Mucosa of descending colon (tissue), 3 donors: ENCODE measurements at regions not wholly inside any gene's neighbourhood (a gene's known extent, or its start where the extent isn't known, plus 50 kb on each side); places are given as distances from the start of the nearest gene placed in this dataset.
"Not testable (repeated sequence)": the region's sequence is repeated elsewhere in the genome, so short reads cannot be mapped to it uniquely, and the experiment has no call there.

Experiments used
- ATAC-seq: fragments of 200-7000 bp; cut with Tn5 transposase; one replicate; pipeline ENCODE4 v1.9.1; 2020; ENCODE audit warnings: mild to moderate bottlenecking, moderate library complexity
- DNase-seq, 3 donors: peaks; one replicate each; pipeline ENCODE4 v3.0.0-alpha.2; 2020
- H3K36me3 ChIP-seq: fragments of 200-600 bp; one replicate; pipeline ENCODE4 v1.8.0; 2021; ENCODE audit warnings: low read depth, mild to moderate bottlenecking
- H3K4me1 ChIP-seq: fragments of 200-600 bp; one replicate; pipeline ENCODE4 v1.8.0; 2021; ENCODE audit warnings: low read depth, mild to moderate bottlenecking
- H3K4me3 ChIP-seq: fragments of 200-600 bp; one replicate; pipeline ENCODE4 v1.8.0; 2021; ENCODE audit warnings: mild to moderate bottlenecking
- H3K9me3 ChIP-seq: fragments of 200-600 bp; one replicate; pipeline ENCODE4 v1.8.0; 2021; ENCODE audit warnings: mild to moderate bottlenecking
- intact Hi-C, 2 donors: fragments of 100-400 bp; cut with DNase I in 1 of 2; cut with micrococcal nuclease in 1 of 2; formaldehyde crosslinking; loops; one replicate each; pipeline versions ENCODE4 v1.11.0 to v1.11.1; 2022; cut with DNase I, micrococcal nuclease
- TF ChIP-seq, protein P1 (sequence below): fragments of 200-600 bp; IDR thresholded peaks from one replicate; pipeline ENCODE4 v1.8.0; 2022; ENCODE audit warnings: antibody characterized with exemption, mild to moderate bottlenecking
- donor health status: DM: no; HTN: no; CAD: no; lungs with moderate emphysema.
- donor health status: DM: no; HTN: no; CAD: no.
- donor health status: DM: no; HTN: yes; CAD: no.

DNA sequence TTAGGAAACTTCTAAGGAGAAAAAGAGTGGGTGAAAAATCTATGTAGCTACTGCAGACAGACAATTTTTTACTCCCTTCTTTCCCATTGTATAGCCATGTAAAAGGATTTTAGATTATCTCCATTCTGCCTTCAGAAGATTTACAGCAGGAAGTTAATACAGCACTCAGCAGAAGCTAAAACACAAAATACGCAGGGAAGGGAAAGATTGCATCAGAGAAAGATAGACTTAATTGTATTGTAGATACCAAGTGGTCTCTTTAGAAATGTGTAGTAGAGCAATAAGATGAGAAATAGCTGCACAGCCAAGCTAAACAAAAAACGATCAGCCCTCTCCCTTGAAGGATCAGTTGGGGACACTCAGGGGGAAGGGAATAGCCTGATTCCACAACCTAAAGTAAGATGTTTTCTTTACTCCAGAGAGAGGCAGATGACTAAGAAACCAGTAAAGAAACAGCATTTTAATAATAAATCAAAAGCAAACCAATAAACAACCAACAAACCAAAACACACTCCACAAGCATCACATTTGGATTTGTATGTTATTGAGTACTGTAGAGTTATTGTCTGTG is 236.7 kb upstream of the SLITRK1 start:
- Histone ChIP-seq H3K9me3 (peaks cover 29% of the 10 kb centered on the region), H3K4me3 (no peak overlapping the region), H3K36me3 (no peaks in the 10 kb centered on the region), H3K4me1 (no peaks in the 10 kb centered on the region)
- DNase-seq (no peak), ATAC-seq (no peak)
- intact Hi-C loops, result no loop called here
- TF ChIP-seq, protein P1, sequence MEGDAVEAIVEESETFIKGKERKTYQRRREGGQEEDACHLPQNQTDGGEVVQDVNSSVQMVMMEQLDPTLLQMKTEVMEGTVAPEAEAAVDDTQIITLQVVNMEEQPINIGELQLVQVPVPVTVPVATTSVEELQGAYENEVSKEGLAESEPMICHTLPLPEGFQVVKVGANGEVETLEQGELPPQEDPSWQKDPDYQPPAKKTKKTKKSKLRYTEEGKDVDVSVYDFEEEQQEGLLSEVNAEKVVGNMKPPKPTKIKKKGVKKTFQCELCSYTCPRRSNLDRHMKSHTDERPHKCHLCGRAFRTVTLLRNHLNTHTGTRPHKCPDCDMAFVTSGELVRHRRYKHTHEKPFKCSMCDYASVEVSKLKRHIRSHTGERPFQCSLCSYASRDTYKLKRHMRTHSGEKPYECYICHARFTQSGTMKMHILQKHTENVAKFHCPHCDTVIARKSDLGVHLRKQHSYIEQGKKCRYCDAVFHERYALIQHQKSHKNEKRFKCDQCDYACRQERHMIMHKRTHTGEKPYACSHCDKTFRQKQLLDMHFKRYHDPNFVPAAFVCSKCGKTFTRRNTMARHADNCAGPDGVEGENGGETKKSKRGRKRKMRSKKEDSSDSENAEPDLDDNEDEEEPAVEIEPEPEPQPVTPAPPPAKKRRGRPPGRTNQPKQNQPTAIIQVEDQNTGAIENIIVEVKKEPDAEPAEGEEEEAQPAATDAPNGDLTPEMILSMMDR, result no peak

DNA sequence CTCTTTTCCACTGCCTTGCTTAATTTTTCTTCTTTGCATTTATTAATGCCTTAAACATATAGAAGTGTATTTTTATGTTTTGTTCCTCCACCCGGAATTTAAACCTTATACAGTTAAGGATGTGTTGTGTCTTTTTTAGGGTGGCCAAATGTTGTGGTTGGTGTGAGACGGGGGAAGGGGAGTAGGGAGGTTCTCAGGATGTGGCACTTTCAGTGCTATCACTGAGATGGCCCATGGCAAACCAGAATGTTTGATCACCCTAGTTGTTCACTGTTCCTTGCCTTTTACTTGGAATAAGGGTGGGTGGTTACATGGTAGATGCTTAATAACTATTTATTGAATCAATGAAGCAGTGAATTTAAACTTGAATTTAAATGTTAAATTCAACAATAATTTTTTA is 216.0 kb upstream of the SLITRK1 start:
- Histone ChIP-seq H3K36me3 (no peaks in the 10 kb centered on the region), H3K9me3 (peaks cover 17% of the 10 kb centered on the region), H3K4me3 (no peak overlapping the region), H3K4me1 (no peaks in the 10 kb centered on the region)
- ATAC-seq (no peak), DNase-seq (no peak)
- intact Hi-C loops, result no loop called here
- TF ChIP-seq, protein P1, result no peak

DNA sequence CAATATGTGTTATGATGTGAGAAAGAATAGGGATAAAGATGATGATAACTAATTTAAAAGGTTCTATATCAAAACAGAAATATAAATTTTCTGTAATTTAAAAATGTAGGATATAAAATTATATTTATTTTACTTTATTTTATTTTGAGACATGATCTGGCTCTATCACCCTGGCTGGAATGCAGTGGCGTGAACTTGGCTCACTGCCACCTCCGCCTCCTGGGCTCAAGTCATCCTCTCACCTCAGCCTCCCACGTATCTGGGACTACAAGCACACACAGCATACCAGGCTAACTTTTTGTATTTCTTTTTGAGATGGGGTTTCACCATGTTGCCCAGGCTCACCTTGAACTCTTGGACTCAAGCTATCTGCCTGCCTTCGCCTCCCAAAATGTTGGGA is 214.9 kb upstream of the SLITRK1 start:
- Histone ChIP-seq H3K4me1 (no peaks in the 10 kb centered on the region), H3K36me3 (no peaks in the 10 kb centered on the region), H3K9me3 (peaks cover 14% of the 10 kb centered on the region), H3K4me3 (no peak overlapping the region)
- TF ChIP-seq, protein P1, result no peak
- DNase-seq (no peak), ATAC-seq (no peak)
- intact Hi-C loops, result no loop called here

DNA sequence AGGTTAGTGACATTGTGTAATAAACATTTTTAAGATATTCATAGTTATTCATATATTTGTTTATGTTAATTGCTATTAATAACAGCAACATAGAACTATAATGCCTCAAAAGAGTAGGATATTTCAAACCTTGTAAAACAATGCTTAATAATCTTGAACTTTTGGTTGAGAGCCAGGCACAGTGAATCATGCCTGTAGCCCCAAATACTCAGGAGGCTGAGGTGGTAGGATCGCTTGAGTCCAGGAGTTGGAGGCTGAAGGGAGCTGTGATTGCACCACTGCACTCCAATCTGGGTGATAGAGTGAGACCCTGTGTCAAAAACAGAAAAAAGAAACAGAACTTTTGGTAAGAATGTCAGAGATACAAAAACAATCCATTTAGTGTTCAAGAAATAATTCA is 213.9 kb upstream of the SLITRK1 start:
- intact Hi-C loops, result no loop called here
- DNase-seq (no peak), ATAC-seq (no peak)
- Histone ChIP-seq H3K9me3 (peaks cover 12% of the 10 kb centered on the region), H3K36me3 (no peaks in the 10 kb centered on the region), H3K4me1 (no peaks in the 10 kb centered on the region), H3K4me3 (no peak overlapping the region)
- TF ChIP-seq, protein P1, result no peak

DNA sequence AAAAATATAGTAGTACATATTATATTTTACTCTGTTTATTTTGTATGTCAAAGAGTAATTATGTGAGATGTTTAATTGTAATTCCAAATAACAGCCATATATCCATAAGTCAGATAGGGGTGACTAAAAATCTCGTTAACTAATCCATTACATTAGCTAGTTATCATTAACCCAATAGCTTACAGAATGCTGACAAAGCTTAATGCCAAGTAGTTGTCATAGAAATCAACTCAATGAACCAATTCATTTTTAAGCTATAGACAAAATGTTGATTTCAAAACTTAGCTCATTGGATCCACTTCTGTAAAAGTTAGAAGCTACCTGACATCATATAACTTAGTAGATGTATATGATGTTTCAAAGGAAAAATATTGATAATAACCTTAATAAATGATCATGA is 206.7 kb upstream of the SLITRK1 start:
- ATAC-seq (no peak), DNase-seq (no peak)
- H3K36me3 ChIP-seq, result no peaks in the 10 kb centered on the region
- H3K4me1 ChIP-seq, result no peaks in the 10 kb centered on the region
- H3K4me3 ChIP-seq, result no peak overlapping the region
- TF ChIP-seq, protein P1, result no peak
- intact Hi-C loops, result no loop called here
- peaks cover 34% of the 10 kb centered on the region for H3K9me3 ChIP-seq

DNA sequence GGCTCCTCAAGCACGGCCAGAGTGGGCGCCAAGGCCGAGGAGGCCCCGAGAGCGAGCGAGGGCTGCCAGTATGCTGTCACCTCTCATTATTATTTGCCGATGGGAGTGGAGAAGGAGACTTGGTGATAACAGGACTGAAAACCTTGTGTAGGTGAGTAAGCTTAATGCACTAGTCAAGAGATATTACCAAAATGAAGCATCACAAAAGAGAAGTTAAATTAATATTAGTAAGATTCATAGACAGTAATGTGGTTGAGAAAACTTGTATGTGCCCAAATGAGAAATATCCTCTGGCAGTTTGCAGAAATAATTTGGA is 204.5 kb upstream of the SLITRK1 start:
- TF ChIP-seq, protein P1, result no peak
- intact Hi-C loops, result no loop called here
- no peaks in the 10 kb centered on the region for H3K4me1 ChIP-seq
- no peak for DNase-seq
- H3K4me3 ChIP-seq, result no peak overlapping the region
- peaks cover 38% of the 10 kb centered on the region for H3K9me3 ChIP-seq
- ATAC-seq, result no peak
- H3K36me3 ChIP-seq, result no peaks in the 10 kb centered on the region

DNA sequence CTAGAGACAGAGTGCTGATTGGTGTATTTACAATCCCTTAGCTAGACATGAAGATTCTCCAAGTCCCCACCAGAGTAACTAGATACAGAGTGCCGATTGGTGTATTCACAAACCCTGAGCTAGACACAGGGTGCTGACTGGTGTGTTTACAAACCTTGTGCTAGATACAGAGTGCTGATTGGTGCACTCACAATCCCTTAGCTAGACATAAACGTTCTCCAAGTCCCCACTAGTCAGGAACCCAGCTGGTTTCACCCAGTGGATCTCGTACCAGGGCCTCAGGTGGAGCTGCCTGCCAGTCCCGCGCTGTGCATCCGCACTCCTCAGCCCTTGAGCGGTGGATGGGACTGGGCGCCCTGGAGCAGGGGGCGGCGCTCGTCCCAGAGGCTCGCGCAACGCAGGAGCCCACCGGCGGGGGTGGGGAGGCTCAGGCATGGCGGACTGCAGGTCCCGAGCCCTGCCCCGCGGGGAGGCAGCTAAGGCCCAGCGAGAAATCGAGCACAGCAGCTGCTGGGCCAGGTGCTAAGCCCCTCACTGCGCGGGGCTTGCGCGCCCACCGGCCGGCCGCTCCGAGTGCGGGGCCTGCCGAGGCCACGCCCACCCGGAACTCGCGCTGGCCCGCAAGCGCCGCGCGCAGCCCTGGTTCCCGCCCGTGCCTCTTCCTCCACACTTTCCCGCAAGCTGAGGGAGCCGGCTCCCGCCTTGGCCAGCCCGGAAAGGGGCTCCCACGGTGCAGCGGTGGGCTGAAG is 204.0 kb upstream of the SLITRK1 start:
- peaks cover 38% of the 10 kb centered on the region for H3K9me3 ChIP-seq
- intact Hi-C loops, H3K4me1 ChIP-seq, H3K36me3 ChIP-seq, ATAC-seq, H3K4me3 ChIP-seq: not testable (repeated sequence)
- peak in 1 of 3 donors; percentile 44 for DNase-seq
